Peyer's patch (tissue), 4 donors: ENCODE measurements at regions not wholly inside any gene's neighbourhood (a gene's known extent, or its start where the extent isn't known, plus 50 kb on each side); places are given as distances from the start of the nearest gene placed in this dataset.
"Not testable (repeated sequence)": the region's sequence is repeated elsewhere in the genome, so short reads cannot be mapped to it uniquely, and the experiment has no call there.

ENCODE experiments used
- DNase-seq, 3 donors: peaks; one replicate each; pipeline ENCODE4 v3.0.0-alpha.2; 2017 to 2019
- H3K27ac ChIP-seq, 4 donors: fragments of 200-600 bp; sonication (generic); one replicate each; pipeline ENCODE4 v1.5.1; 2016 to 2019
- H3K27me3 ChIP-seq, 2 donors: fragments of 200-600 bp; sonication (generic); one replicate each; pipeline ENCODE4 v1.5.1; 2019
- H3K36me3 ChIP-seq, 3 donors: fragments of 200-600 bp; sonication (generic); one replicate each; pipeline ENCODE4 v1.5.1; 2016 to 2019
- H3K4me1 ChIP-seq, 4 donors: fragments of 200-600 bp; sonication (generic); one replicate each; pipeline ENCODE4 v1.5.1; 2016 to 2019
- H3K4me3 ChIP-seq, 4 donors: fragments of 200-600 bp; sonication (generic); 1 replicate in 3 of 4; 2 replicates in 1 of 4; pipeline ENCODE4 v1.5.1; 2016 to 2019; ENCODE audit warnings: mild to moderate bottlenecking in 1 of 4
- H3K9me3 ChIP-seq, 4 donors: fragments of 200-600 bp; sonication (generic); one replicate each; pipeline ENCODE4 v1.5.1; 2016 to 2019; ENCODE audit warnings: mild to moderate bottlenecking in 1 of 4
- CTCF ChIP-seq, 6 experiments: fragments of 450-650 bp in 4 of 6; fragments of 200-600 bp in 2 of 6; sonication (generic) in 1 of 6; IDR thresholded peaks; one replicate each; pipeline ENCODE4 v1.5.1; 2017 to 2019; ENCODE audit warnings: antibody characterized with exemption in 6 of 6, mild to moderate bottlenecking in 3 of 6, moderate library complexity in 1 of 6
- POLR2A ChIP-seq, 2 donors: fragments of 450-650 bp; IDR thresholded peaks; one replicate each; pipeline ENCODE4 v1.5.1; 2017; ENCODE audit warnings: antibody characterized with exemption in 2 of 2, mild to moderate bottlenecking in 2 of 2, moderate library complexity in 2 of 2

GRCh38 chr12:74033531-74033930 is 504.1 kb upstream of the ATXN7L3B start:
- Histone ChIP-seq H3K27ac (no peak overlapping the region), H3K4me3 (no peak overlapping the region), H3K4me1 (no peaks in the 10 kb centered on the region), H3K36me3 (no peaks in the 10 kb centered on the region), H3K27me3 (no peaks in the 10 kb centered on the region), H3K9me3 (no peaks in the 10 kb centered on the region)
- TF ChIP-seq POLR2A (IDR thresholded peaks at IDR 0.05) (no peak), CTCF (IDR thresholded peaks at IDR 0.05) (no peak)
- DNase-seq, result no peak

DNA sequence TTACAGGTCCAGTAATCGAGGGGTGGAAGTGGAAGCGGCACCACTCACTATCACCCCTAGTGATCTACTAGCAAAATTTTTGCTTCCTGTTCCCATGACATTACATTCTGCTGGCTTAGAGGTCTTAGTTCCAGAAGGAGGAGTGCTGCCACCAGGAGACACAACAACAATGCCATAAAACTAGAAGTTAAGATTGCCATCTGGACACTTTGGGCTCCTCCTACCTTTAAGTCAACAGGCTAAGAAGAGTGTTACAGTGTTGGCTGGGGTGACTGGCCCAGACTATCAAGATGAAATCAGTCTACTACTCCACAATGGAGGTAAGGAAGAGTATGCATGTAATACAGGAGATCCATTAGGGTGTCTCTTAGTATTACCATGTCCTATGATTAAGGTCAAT is 498.5 kb upstream of the ATXN7L3B start:
- H3K27ac ChIP-seq, DNase-seq, H3K4me1 ChIP-seq, H3K9me3 ChIP-seq, H3K36me3 ChIP-seq, H3K4me3 ChIP-seq, H3K27me3 ChIP-seq: not testable (repeated sequence)

GRCh38 chr12:74043343-74043742 is 494.3 kb upstream of the ATXN7L3B start:
- Histone ChIP-seq H3K36me3 (no peaks in the 10 kb centered on the region), H3K9me3 (no peaks in the 10 kb centered on the region), H3K27ac (no peak overlapping the region), H3K4me3 (no peak overlapping the region), H3K27me3 (no peaks in the 10 kb centered on the region), H3K4me1 (no peaks in the 10 kb centered on the region)
- DNase-seq, result no peak
- no peak for TF ChIP-seq POLR2A (IDR thresholded peaks at IDR 0.05)

GRCh38 chr12:74049348-74049747 is 488.3 kb upstream of the ATXN7L3B start:
- no peak overlapping the region for H3K27ac ChIP-seq
- no peaks in the 10 kb centered on the region for H3K9me3 ChIP-seq
- no peaks in the 10 kb centered on the region for H3K36me3 ChIP-seq
- TF ChIP-seq POLR2A (IDR thresholded peaks at IDR 0.05), result no peak
- no peak for TF ChIP-seq CTCF (IDR thresholded peaks at IDR 0.05)
- H3K27me3 ChIP-seq, result no peaks in the 10 kb centered on the region
- no peak overlapping the region for H3K4me3 ChIP-seq
- H3K4me1 ChIP-seq, result no peaks in the 10 kb centered on the region
- DNase-seq, result no peak

DNA sequence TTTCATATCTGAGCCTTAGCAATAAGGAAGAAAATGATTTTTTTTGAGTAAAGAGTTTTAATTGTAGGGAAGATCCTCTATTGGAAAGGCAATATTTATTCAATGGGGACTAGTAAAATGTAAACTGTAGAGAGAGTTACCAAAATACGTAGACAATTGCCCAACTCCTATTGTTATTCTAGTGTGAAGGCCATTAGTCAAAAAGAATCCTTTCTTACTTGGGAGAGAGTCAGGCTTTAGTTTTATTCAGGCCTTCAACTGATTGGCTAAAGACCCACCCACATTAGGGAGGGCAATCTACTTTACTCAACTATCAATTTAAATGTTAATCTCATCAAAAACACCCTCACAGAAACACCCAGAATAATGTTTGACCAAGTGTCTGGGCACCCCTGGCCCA is 485.8 kb upstream of the ATXN7L3B start:
- no peak overlapping the region for H3K27ac ChIP-seq
- no peaks in the 10 kb centered on the region for H3K9me3 ChIP-seq
- H3K4me1 ChIP-seq, result no peaks in the 10 kb centered on the region
- no peak overlapping the region for H3K4me3 ChIP-seq
- H3K36me3 ChIP-seq, result no peaks in the 10 kb centered on the region
- no peak for DNase-seq
- H3K27me3 ChIP-seq, result no peaks in the 10 kb centered on the region
- no peak for TF ChIP-seq CTCF (IDR thresholded peaks at IDR 0.05)
- TF ChIP-seq POLR2A (IDR thresholded peaks at IDR 0.05), result no peak

GRCh38 chr12:74066476-74066875 is 471.2 kb upstream of the ATXN7L3B start:
- no peak for DNase-seq
- Histone ChIP-seq H3K27ac (no peak overlapping the region), H3K27me3 (no peaks in the 10 kb centered on the region), H3K9me3 (no peaks in the 10 kb centered on the region), H3K4me3 (no peak overlapping the region), H3K36me3 (no peaks in the 10 kb centered on the region), H3K4me1 (no peaks in the 10 kb centered on the region)
- no peak for TF ChIP-seq CTCF (IDR thresholded peaks at IDR 0.05)
- no peak for TF ChIP-seq POLR2A (IDR thresholded peaks at IDR 0.05)

GRCh38 chr12:74071182-74071581 is 466.5 kb upstream of the ATXN7L3B start:
- no peak overlapping the region for H3K27ac ChIP-seq
- H3K27me3 ChIP-seq, result no peaks in the 10 kb centered on the region
- DNase-seq, result no peak
- no peaks in the 10 kb centered on the region for H3K4me1 ChIP-seq
- no peaks in the 10 kb centered on the region for H3K9me3 ChIP-seq
- H3K36me3 ChIP-seq, result no peaks in the 10 kb centered on the region
- no peak for TF ChIP-seq POLR2A (IDR thresholded peaks at IDR 0.05)
- TF ChIP-seq CTCF (IDR thresholded peaks at IDR 0.05), result no peak
- no peak overlapping the region for H3K4me3 ChIP-seq
